KMS-11 (cell line): ENCODE measurements at regions not wholly inside any gene's neighbourhood (a gene's known extent, or its start where the extent isn't known, plus 50 kb on each side); places are given as distances from the start of the nearest gene placed in this dataset.
"Not testable (repeated sequence)": the region's sequence is repeated elsewhere in the genome, so short reads cannot be mapped to it uniquely, and the experiment has no call there.

Source experiments
- H2AFZ ChIP-seq: fragments of 200-600 bp; sonication (generic); 2 replicates; pipeline ENCODE4 v1.6.1; 2016; ENCODE audit warnings: antibody characterized with exemption, mixed run types, low read depth
- H3K27ac ChIP-seq: fragments of 200-600 bp; sonication (generic); 2 replicates; pipeline ENCODE4 v1.6.1; 2016; ENCODE audit warnings: mild to moderate bottlenecking, mixed run types
- H3K27me3 ChIP-seq: fragments of 200-600 bp; sonication (generic); 2 replicates; pipeline ENCODE4 v1.6.1; 2017; ENCODE audit warnings: mild to moderate bottlenecking, low read depth, mixed run types, moderate library complexity; ENCODE audit not compliant: insufficient read depth
- H3K36me3 ChIP-seq: fragments of 200-600 bp; sonication (generic); 2 replicates; pipeline ENCODE4 v1.6.1; 2017; ENCODE audit warnings: mild to moderate bottlenecking, mixed run types; ENCODE audit not compliant: insufficient read depth
- H3K4me1 ChIP-seq: fragments of 200-600 bp; sonication (generic); 2 replicates; pipeline ENCODE4 v1.6.1; 2016; ENCODE audit warnings: mild to moderate bottlenecking, low read depth, mixed run types; ENCODE audit not compliant: poor library complexity, severe bottlenecking
- H3K4me2 ChIP-seq: fragments of 200-600 bp; sonication (generic); 2 replicates; pipeline ENCODE4 v1.7.0; 2016; ENCODE audit warnings: mild to moderate bottlenecking, mixed run types
- H3K4me3 ChIP-seq: fragments of 200-600 bp; sonication (generic); IDR thresholded peaks from 2 replicates; pipeline ENCODE4 v1.6.1; 2017; ENCODE audit warnings: low read depth, low read length, mixed read lengths; ENCODE audit not compliant: insufficient read depth
- H3K79me2 ChIP-seq: fragments of 200-600 bp; sonication (generic); 2 replicates; pipeline ENCODE4 v1.6.1; 2016; ENCODE audit warnings: low read depth, mixed run types; ENCODE audit not compliant: insufficient read depth
- H3K9ac ChIP-seq: fragments of 200-600 bp; sonication (generic); 2 replicates; pipeline ENCODE4 v1.6.1; 2016; ENCODE audit warnings: mild to moderate bottlenecking, mixed run types
- H4K20me1 ChIP-seq: fragments of 200-600 bp; sonication (generic); 2 replicates; pipeline ENCODE4 v1.6.1; 2016; ENCODE audit warnings: mild to moderate bottlenecking, mixed run types; ENCODE audit not compliant: insufficient read depth
- CTCF ChIP-seq: fragments of 200-600 bp; sonication (generic); conservative IDR thresholded peaks from 2 replicates; pipeline ENCODE4 v1.6.1; 2017; ENCODE audit warnings: low read depth, mild to moderate bottlenecking, antibody characterized with exemption, low read length, moderate library complexity, mixed read lengths

- no peak overlapping the region for H2AFZ ChIP-seq
- H3K27me3 ChIP-seq, result no peaks in the 10 kb centered on the region
- H3K4me2 ChIP-seq, result no peak overlapping the region
- no peak overlapping the region for H3K9ac ChIP-seq
- H3K79me2 ChIP-seq, result no peaks in the 10 kb centered on the region
- no peak overlapping the region for H3K4me3 ChIP-seq
- H3K36me3 ChIP-seq, result no peaks in the 10 kb centered on the region
- no peaks in the 10 kb centered on the region for H4K20me1 ChIP-seq
- no peak overlapping the region for H3K27ac ChIP-seq
- no peak for TF ChIP-seq CTCF
- H3K4me1 ChIP-seq, result no peaks in the 10 kb centered on the region
Measured at GRCh38 chr9:81070689-81071088, 618.7 kb downstream of the TLE1 start.

GRCh38 chr9:81069923-81070322, 619.4 kb downstream of the TLE1 start:
- Histone ChIP-seq H3K36me3 (no peaks in the 10 kb centered on the region), H2AFZ (no peak overlapping the region), H3K4me2 (no peak overlapping the region), H3K27me3 (no peaks in the 10 kb centered on the region), H3K79me2 (no peaks in the 10 kb centered on the region), H3K9ac (no peak overlapping the region), H3K27ac (no peak overlapping the region), H3K4me3 (no peak overlapping the region), H4K20me1 (no peaks in the 10 kb centered on the region), H3K4me1 (no peaks in the 10 kb centered on the region)
- TF ChIP-seq CTCF, result no peak

GRCh38 chr9:81069038-81069795, 620.1 kb downstream of the TLE1 start:
- H3K9ac ChIP-seq, result no peak overlapping the region
- no peaks in the 10 kb centered on the region for H3K27me3 ChIP-seq
- TF ChIP-seq CTCF, result no peak
- H3K4me3 ChIP-seq, result no peak overlapping the region
- H2AFZ ChIP-seq, result no peak overlapping the region
- no peaks in the 10 kb centered on the region for H3K36me3 ChIP-seq
- H4K20me1 ChIP-seq, result no peaks in the 10 kb centered on the region
- no peaks in the 10 kb centered on the region for H3K79me2 ChIP-seq
- no peak overlapping the region for H3K27ac ChIP-seq
- H3K4me1 ChIP-seq, result no peaks in the 10 kb centered on the region
- no peak overlapping the region for H3K4me2 ChIP-seq

GRCh38 chr9:81062995-81063394, 626.4 kb downstream of the TLE1 start:
- not testable (repeated sequence) for H3K27me3 ChIP-seq, H2AFZ ChIP-seq, H3K79me2 ChIP-seq, H3K9ac ChIP-seq, H3K36me3 ChIP-seq, H3K4me3 ChIP-seq, H3K27ac ChIP-seq, H3K4me1 ChIP-seq, H3K4me2 ChIP-seq, H4K20me1 ChIP-seq

- Histone ChIP-seq H4K20me1 (no peaks in the 10 kb centered on the region), H3K9ac (no peak overlapping the region), H3K4me3 (no peak overlapping the region), H3K36me3 (no peaks in the 10 kb centered on the region), H2AFZ (no peak overlapping the region), H3K4me1 (peaks cover under 1% of the 10 kb centered on the region), H3K79me2 (no peaks in the 10 kb centered on the region), H3K4me2 (no peak overlapping the region), H3K27me3 (no peaks in the 10 kb centered on the region), H3K27ac (no peak overlapping the region)
- TF ChIP-seq CTCF, result no peak
Measured at GRCh38 chr9:81058782-81059181, 630.6 kb downstream of the TLE1 start.
